ENCODE measurements at regions not wholly inside any gene's neighbourhood (a gene's known extent, or its start where the extent isn't known, plus 50 kb on each side); places are given as distances from the start of the nearest gene placed in this dataset.
A peak's percentile ranks its signal among the peaks of the same experiment; 100 is the strongest.
"Not testable (repeated sequence)": the region's sequence is repeated elsewhere in the genome, so short reads cannot be mapped to it uniquely, and the experiment has no call there.

GRCh38 chr7:125445836-125446235 is 516.2 kb upstream of the POT1 start:
- no peak for DNase-seq

GRCh38 chr7:125444864-125445263 is 515.2 kb upstream of the POT1 start:
- DNase-seq, result no peak

- DNase-seq, result no peak
These were observed 506.6 kb upstream of the POT1 start for GRCh38 chr7:125436220-125436619.

- no peak for DNase-seq
These were observed 501.7 kb upstream of the POT1 start for GRCh38 chr7:125431349-125431748.

- no peak for DNase-seq
These were observed 500.4 kb upstream of the POT1 start for GRCh38 chr7:125430013-125430412.

GRCh38 chr7:125427676-125428075 is 498.1 kb upstream of the POT1 start:
- DNase-seq, result no peak

GRCh38 chr7:125425506-125425905 is 495.9 kb upstream of the POT1 start:
- no peak for DNase-seq

- no peak for DNase-seq
These were observed 495.1 kb upstream of the POT1 start for GRCh38 chr7:125424721-125425120.

- no peak for DNase-seq
These were observed 494.0 kb upstream of the POT1 start for GRCh38 chr7:125423458-125424155.

GRCh38 chr7:125421407-125421806 is 491.8 kb upstream of the POT1 start:
- DNase-seq, result not testable (repeated sequence)

- DNase-seq, result no peak
These were observed 483.5 kb upstream of the POT1 start for GRCh38 chr7:125412890-125413665.

- no peak for DNase-seq
These were observed 480.3 kb upstream of the POT1 start for GRCh38 chr7:125409921-125410320.

GRCh38 chr7:125406111-125406510 is 476.5 kb upstream of the POT1 start:
- no peak for DNase-seq

GRCh38 chr7:125399408-125399807 is 469.8 kb upstream of the POT1 start:
- no peak for DNase-seq

- no peak for DNase-seq
These were observed 467.0 kb upstream of the POT1 start for GRCh38 chr7:125396466-125397151.

- DNase-seq, result no peak
These were observed 462.3 kb upstream of the POT1 start for GRCh38 chr7:125391921-125392320.

- no peak for DNase-seq
These were observed 461.4 kb upstream of the POT1 start for GRCh38 chr7:125390981-125391380.

- no peak for DNase-seq
These were observed 456.6 kb upstream of the POT1 start for GRCh38 chr7:125386211-125386610.

- peak in 1 of 2 experiments; percentile 13 for DNase-seq
These were observed 453.7 kb upstream of the POT1 start for GRCh38 chr7:125383324-125383723.

GRCh38 chr7:125382401-125382800 is 452.8 kb upstream of the POT1 start:
- no peak for DNase-seq

GRCh38 chr7:125375942-125376341 is 446.3 kb upstream of the POT1 start:
- no peak for DNase-seq

GRCh38 chr7:125370502-125370901 is 440.9 kb upstream of the POT1 start:
- no peak for DNase-seq

- DNase-seq, result no peak
These were observed 434.2 kb upstream of the POT1 start for GRCh38 chr7:125363873-125364272.

Measured in SW 1271 (cell line).